Stromal cell of bone marrow (primary cell): ENCODE measurements at regions not wholly inside any gene's neighbourhood (a gene's known extent, or its start where the extent isn't known, plus 50 kb on each side); places are given as distances from the start of the nearest gene placed in this dataset.

Experiments
- DNase-seq: peaks from one replicate; pipeline ENCODE4 v3.0.0-alpha.2; 2012; ENCODE audit warnings: low read depth

- no peak for DNase-seq
These were observed 712.1 kb downstream of the TBC1D32 start for GRCh38 chr6:120622127-120622631.

GRCh38 chr6:120620900-120621299 lies 713.4 kb downstream of the TBC1D32 start:
- no peak for DNase-seq

- no peak for DNase-seq
These were observed 719.0 kb downstream of the TBC1D32 start for GRCh38 chr6:120615238-120615637.

GRCh38 chr6:120614723-120615122 lies 719.6 kb downstream of the TBC1D32 start:
- DNase-seq = no peak

- peak; percentile 57 for DNase-seq
These were observed 725.5 kb downstream of the TBC1D32 start for GRCh38 chr6:120608826-120609225.

GRCh38 chr6:120606743-120607142 lies 727.5 kb downstream of the TBC1D32 start:
- DNase-seq = no peak

GRCh38 chr6:120604510-120604909 lies 729.8 kb downstream of the TBC1D32 start:
- no peak for DNase-seq

GRCh38 chr6:120590611-120591010 lies 743.7 kb downstream of the TBC1D32 start:
- no peak for DNase-seq

- no peak for DNase-seq
These were observed 745.9 kb downstream of the TBC1D32 start for GRCh38 chr6:120588424-120588823.

- no peak for DNase-seq
These were observed 746.9 kb downstream of the TBC1D32 start for GRCh38 chr6:120587381-120587780.

GRCh38 chr6:120584111-120584760 lies 750.0 kb downstream of the TBC1D32 start:
- no peak for DNase-seq

- no peak for DNase-seq
These were observed 758.2 kb downstream of the TBC1D32 start for GRCh38 chr6:120576061-120576460.

- no peak for DNase-seq
These were observed 764.6 kb downstream of the TBC1D32 start for GRCh38 chr6:120569714-120570113.

- DNase-seq = no peak
These were observed 769.5 kb downstream of the TBC1D32 start for GRCh38 chr6:120564779-120565178.

- DNase-seq = no peak
These were observed 776.0 kb downstream of the TBC1D32 start for GRCh38 chr6:120558294-120558693.

GRCh38 chr6:120557554-120557953 lies 776.7 kb downstream of the TBC1D32 start:
- DNase-seq = no peak

GRCh38 chr6:120556491-120556890 lies 777.8 kb downstream of the TBC1D32 start:
- no peak for DNase-seq

GRCh38 chr6:120553353-120553752 lies 780.9 kb downstream of the TBC1D32 start:
- no peak for DNase-seq

GRCh38 chr6:120545353-120545752 lies 788.9 kb downstream of the TBC1D32 start:
- DNase-seq = no peak

GRCh38 chr6:120534954-120535353 lies 799.3 kb downstream of the TBC1D32 start:
- no peak for DNase-seq

- DNase-seq = no peak
These were observed 807.7 kb downstream of the TBC1D32 start for GRCh38 chr6:120526576-120526975.

- no peak for DNase-seq
These were observed 819.7 kb downstream of the TBC1D32 start for GRCh38 chr6:120514544-120514943.

GRCh38 chr6:120511712-120512111 lies 822.6 kb downstream of the TBC1D32 start:
- DNase-seq = no peak

GRCh38 chr6:120498711-120499110 lies 835.6 kb downstream of the TBC1D32 start:
- DNase-seq = no peak
